B cell (primary cell): ENCODE measurements at regions not wholly inside any gene's neighbourhood (a gene's known extent, or its start where the extent isn't known, plus 50 kb on each side); places are given as distances from the start of the nearest gene placed in this dataset.

Experiments
- EZH2 ChIP-seq: IDR thresholded peaks from 2 replicates; pipeline ENCODE4 v1.6.1; 2012; ENCODE audit warnings: borderline replicate concordance, low read depth, mild to moderate bottlenecking, moderate library complexity, low read length; ENCODE audit not compliant: insufficient read depth, poor library complexity, severe bottlenecking
- TF ChIP-seq, protein P1 (sequence below): fragments of 200-600 bp; IDR thresholded peaks from one replicate; pipeline ENCODE4 v1.8.0; 2022; ENCODE audit warnings: antibody characterized with exemption, mild to moderate bottlenecking

- TF ChIP-seq, protein P1, sequence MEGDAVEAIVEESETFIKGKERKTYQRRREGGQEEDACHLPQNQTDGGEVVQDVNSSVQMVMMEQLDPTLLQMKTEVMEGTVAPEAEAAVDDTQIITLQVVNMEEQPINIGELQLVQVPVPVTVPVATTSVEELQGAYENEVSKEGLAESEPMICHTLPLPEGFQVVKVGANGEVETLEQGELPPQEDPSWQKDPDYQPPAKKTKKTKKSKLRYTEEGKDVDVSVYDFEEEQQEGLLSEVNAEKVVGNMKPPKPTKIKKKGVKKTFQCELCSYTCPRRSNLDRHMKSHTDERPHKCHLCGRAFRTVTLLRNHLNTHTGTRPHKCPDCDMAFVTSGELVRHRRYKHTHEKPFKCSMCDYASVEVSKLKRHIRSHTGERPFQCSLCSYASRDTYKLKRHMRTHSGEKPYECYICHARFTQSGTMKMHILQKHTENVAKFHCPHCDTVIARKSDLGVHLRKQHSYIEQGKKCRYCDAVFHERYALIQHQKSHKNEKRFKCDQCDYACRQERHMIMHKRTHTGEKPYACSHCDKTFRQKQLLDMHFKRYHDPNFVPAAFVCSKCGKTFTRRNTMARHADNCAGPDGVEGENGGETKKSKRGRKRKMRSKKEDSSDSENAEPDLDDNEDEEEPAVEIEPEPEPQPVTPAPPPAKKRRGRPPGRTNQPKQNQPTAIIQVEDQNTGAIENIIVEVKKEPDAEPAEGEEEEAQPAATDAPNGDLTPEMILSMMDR, result no peak
- TF ChIP-seq EZH2, result no peak
Measured at GRCh38 chr1:68725001-68725752, 228.3 kb upstream of the DEPDC1 start.
